IMR-90 (cell line): ENCODE measurements at regions not wholly inside any gene's neighbourhood (a gene's known extent, or its start where the extent isn't known, plus 50 kb on each side); places are given as distances from the start of the nearest gene placed in this dataset.

Experiments used
- ATAC-seq: fragments of 200-7000 bp; cut with Tn5 transposase; 2 replicates; pipeline ENCODE4 v1.9.1; 2020; ENCODE audit warnings: low read depth, mild to moderate bottlenecking, moderate library complexity
- BruUV-seq: library from RNA; stranded (reverse); fragments of 400-500 nt; replicated peaks from 2 replicates; lab custom pipeline; 2021; lab: Mats Ljungman, UMichigan
- CTCF ChIA-PET: fragments of 300-600 bp; formaldehyde crosslinking; extraction: SDS; loops from one replicate; lab custom pipeline; 2021; ENCODE audit warnings: antibody characterized with exemption; lab: Yijun Ruan, JAX
- POLR2A ChIA-PET: fragments of 300-600 bp; sonication (Branson Sonifier 250); formaldehyde crosslinking; loops from one replicate; lab custom pipeline; 2022; ENCODE audit warnings: antibody characterized with exemption; ENCODE audit not compliant: unreplicated experiment; lab: Charles Lee
- DNase-seq: peaks from one replicate; pipeline ENCODE4 v3.0.0; 2013
- H2AFZ ChIP-seq: replicated peaks from 2 replicates; pipeline ENCODE3; 2013; ENCODE audit warnings: low read length, mild to moderate bottlenecking; ENCODE audit not compliant: poor library complexity
- H2AK5ac ChIP-seq: 2 replicates; pipeline ENCODE4 v1.6.1; 2013; ENCODE audit warnings: low read depth, low read length, inconsistent platforms
- H2AK9ac ChIP-seq: replicated peaks from 2 replicates; pipeline ENCODE3; 2013; ENCODE audit warnings: mild to moderate bottlenecking, low read depth, low read length, moderate library complexity; ENCODE audit not compliant: poor library complexity
- H2BK120ac ChIP-seq: 2 replicates; pipeline ENCODE4 v1.6.1; 2013; ENCODE audit warnings: low read depth, low read length, inconsistent platforms
- H2BK15ac ChIP-seq: 3 replicates; pipeline ENCODE4 v1.6.1; 2013; ENCODE audit warnings: low read depth, low read length, inconsistent platforms
- H2BK20ac ChIP-seq: 2 replicates; pipeline ENCODE4 v1.6.1; 2013; ENCODE audit warnings: low read depth, mild to moderate bottlenecking, inconsistent platforms, low read length, moderate library complexity
- H2BK5ac ChIP-seq: 2 replicates; pipeline ENCODE4 v1.6.1; 2013; ENCODE audit warnings: mild to moderate bottlenecking, low read depth, low read length, inconsistent platforms; ENCODE audit not compliant: poor library complexity, severe bottlenecking
- H3K14ac ChIP-seq: replicated peaks from 2 replicates; pipeline ENCODE4 v1.6.1; 2013; ENCODE audit warnings: low read depth, low read length, inconsistent platforms
- H3K18ac ChIP-seq: 2 replicates; pipeline ENCODE4 v1.6.1; 2013; ENCODE audit warnings: low read depth, low read length, control low read depth
- H3K23ac ChIP-seq: 2 replicates; pipeline ENCODE4 v1.6.1; 2013; ENCODE audit warnings: low read depth, low read length, inconsistent platforms
- H3K27ac ChIP-seq: 2 replicates; pipeline ENCODE4 v1.5.1; 2013; ENCODE audit warnings: mild to moderate bottlenecking, control low read depth, low read length; ENCODE audit not compliant: insufficient read depth
- H3K27me3 ChIP-seq: 2 replicates; pipeline ENCODE4 v1.6.1; 2013; ENCODE audit warnings: low read length; ENCODE audit not compliant: control insufficient read depth, insufficient read depth
- H3K36me3 ChIP-seq: 2 replicates; pipeline ENCODE4 v1.6.1; 2013; ENCODE audit warnings: low read length, mixed read lengths; ENCODE audit not compliant: control insufficient read depth, insufficient read depth
- H3K4ac ChIP-seq: 2 replicates; pipeline ENCODE4 v1.6.1; 2013; ENCODE audit warnings: low read depth, low read length, inconsistent platforms
- H3K4me1 ChIP-seq: 2 replicates; pipeline ENCODE4 v1.6.1; 2013; ENCODE audit warnings: low read length, mixed read lengths; ENCODE audit not compliant: control insufficient read depth, insufficient read depth
- H3K4me2 ChIP-seq: 2 replicates; pipeline ENCODE4 v1.6.1; 2013; ENCODE audit warnings: low read depth, mild to moderate bottlenecking, control low read depth, low read length, moderate library complexity
- H3K4me3 ChIP-seq: 2 replicates; pipeline ENCODE4 v1.5.1; 2013; ENCODE audit warnings: low read depth, mild to moderate bottlenecking, control low read depth, low read length, moderate library complexity; ENCODE audit not compliant: insufficient read depth
- H3K56ac ChIP-seq: 2 replicates; pipeline ENCODE4 v1.6.1; 2013; ENCODE audit warnings: low read length, inconsistent platforms; ENCODE audit not compliant: insufficient read depth; ENCODE audit errors: extremely low read depth
- H3K79me1 ChIP-seq, 2 experiments: 2 replicates each; pipeline ENCODE4 v1.6.1; 2013; ENCODE audit warnings: low read length in 2 of 2, inconsistent platforms in 1 of 2, low read depth in 1 of 2
- H3K9ac ChIP-seq: 2 replicates; pipeline ENCODE4 v1.6.1; 2013; ENCODE audit warnings: low read depth, low read length, control low read depth
- H3K9me1 ChIP-seq: 2 replicates; pipeline ENCODE4 v1.6.1; 2013; ENCODE audit warnings: low read length, inconsistent platforms; ENCODE audit not compliant: insufficient read depth
- H3K9me3 ChIP-seq: 2 replicates; pipeline ENCODE4 v1.6.1; 2013; ENCODE audit warnings: low read length; ENCODE audit not compliant: control insufficient read depth, insufficient read depth
- H4K20me1 ChIP-seq: 2 replicates; pipeline ENCODE4 v1.6.1; 2013; ENCODE audit warnings: low read length, inconsistent platforms; ENCODE audit not compliant: insufficient read depth
- H4K5ac ChIP-seq: 2 replicates; pipeline ENCODE4 v1.6.1; 2013; ENCODE audit warnings: mild to moderate bottlenecking, low read depth, low read length, control low read depth
- H4K8ac ChIP-seq, 2 experiments: 2 replicates each; pipeline ENCODE4 v1.6.1; 2013; ENCODE audit warnings: low read depth in 2 of 2, low read length in 2 of 2, control low read depth in 1 of 2, inconsistent platforms in 1 of 2
- H4K91ac ChIP-seq: 2 replicates; pipeline ENCODE4 v1.6.1; 2013; ENCODE audit warnings: low read depth, low read length, inconsistent platforms; ENCODE audit not compliant: insufficient read depth
- BHLHE40 ChIP-seq: fragments of 150-350 bp; IDR thresholded peaks from 2 replicates; pipeline ENCODE4 v1.6.1; 2016; ENCODE audit warnings: mild to moderate bottlenecking, low read depth, low read length
- CHD1 ChIP-seq: IDR thresholded peaks from 2 replicates; pipeline ENCODE4 v1.6.1; 2012; ENCODE audit warnings: low read depth, low read length, improper control_type of control experiment
- CTCF ChIP-seq: conservative IDR thresholded peaks from 2 replicates; pipeline ENCODE4 v1.5.1; 2012; ENCODE audit warnings: mild to moderate bottlenecking, low read depth, low read length, improper control_type of control experiment
- ELK1 ChIP-seq: fragments of 150-350 bp; IDR thresholded peaks from 2 replicates; pipeline ENCODE4 v1.6.1; 2016; ENCODE audit warnings: low read depth, mild to moderate bottlenecking, low read length, moderate library complexity, borderline replicate concordance
- FOS ChIP-seq: fragments of 150-350 bp; IDR thresholded peaks from 2 replicates; pipeline ENCODE4 v1.6.1; 2016; ENCODE audit warnings: low read depth, low read length
- MAFK ChIP-seq: IDR thresholded peaks from 2 replicates; pipeline ENCODE4 v1.6.1; 2012; ENCODE audit warnings: low read depth, low read length, improper control_type of control experiment
- MXI1 ChIP-seq: IDR thresholded peaks from 2 replicates; pipeline ENCODE4 v1.6.1; 2012; ENCODE audit warnings: low read depth, mild to moderate bottlenecking, low read length, moderate library complexity, borderline replicate concordance
- POLR2A ChIP-seq: IDR thresholded peaks from 2 replicates; pipeline ENCODE4 v1.6.1; 2012; ENCODE audit warnings: mild to moderate bottlenecking, low read depth, low read length
- RAD21 ChIP-seq: IDR thresholded peaks from 2 replicates; pipeline ENCODE4 v1.6.1; 2012; ENCODE audit warnings: low read length, improper control_type of control experiment
- RCOR1 ChIP-seq: IDR thresholded peaks from 2 replicates; pipeline ENCODE4 v1.6.1; 2012; ENCODE audit warnings: mild to moderate bottlenecking, low read length, improper control_type of control experiment; ENCODE audit not compliant: insufficient replicate concordance
- RFX5 ChIP-seq: IDR thresholded peaks from 2 replicates; pipeline ENCODE4 v1.8.0; 2012; ENCODE audit warnings: low read depth, mild to moderate bottlenecking, low read length, moderate library complexity
- USF2 ChIP-seq: fragments of 150-350 bp; IDR thresholded peaks from 2 replicates; pipeline ENCODE4 v1.6.1; 2017; ENCODE audit warnings: mild to moderate bottlenecking, antibody characterized with exemption, low read length, low read depth
- WGBS, 2 experiments: methylation state at CpG; one replicate each; pipeline versions ENCODE4 v1.1.5 to v1.1.7; 2013; ENCODE audit warnings: missing lambda C conversion rate in 2 of 2; ENCODE audit not compliant: insufficient read length in 1 of 2; ENCODE audit errors: extremely low coverage in 2 of 2; 5-methylcytosine and 5-hydroxymethylcytosine counted together
- dilution Hi-C: fragments of 300-500 bp; cut with HindIII; formaldehyde crosslinking; loops from one replicate; pipeline ENCODE4 v1.14.3; 2018; ENCODE audit warnings: low sequenced_read_pairs; ENCODE audit not compliant: unreplicated experiment
- in situ Hi-C: fragments of 300-500 bp; cut with MboI; formaldehyde crosslinking; loops from 3 replicates; pipeline ENCODE4 v1.14.3; 2019; ENCODE audit warnings: low sequenced_read_pairs, inconsistent platforms, mixed read lengths
- intact Hi-C: fragments of 100-400 bp; cut with micrococcal nuclease; formaldehyde crosslinking; loops from 2 replicates; pipeline ENCODE4 v1.10.0; 2022

- no peak overlapping the region for H2AFZ ChIP-seq
- H2AK9ac ChIP-seq = no peak overlapping the region
- ChIA-PET CTCF (no interaction called here), POLR2A (no interaction called here)
- no peak overlapping the region for H3K56ac ChIP-seq
- H2BK5ac ChIP-seq = no peak overlapping the region
- H3K9ac ChIP-seq = no peak overlapping the region
- H3K14ac ChIP-seq = no peak overlapping the region
- in situ Hi-C loops = no loop called here
- H3K27me3 ChIP-seq = no peaks in the 10 kb centered on the region
- no peaks in the 10 kb centered on the region for H3K4me1 ChIP-seq
- no TSS peak for BruUV-seq
- WGBS, 2 experiments = 89% methylated on average over 10 of the region's 16 CpGs; no CpG with 5 or more reads in 1 of the 2 experiments
- no peak overlapping the region for H2AK5ac ChIP-seq
- no peak overlapping the region for H2BK120ac ChIP-seq
- H4K5ac ChIP-seq = no peak overlapping the region
- H3K9me3 ChIP-seq = peaks cover 16% of the 10 kb centered on the region
- dilution Hi-C loops = no loop called here
- no peak overlapping the region for H3K27ac ChIP-seq
- H4K8ac ChIP-seq = no peak overlapping the region
- DNase-seq (no peak), ATAC-seq (no peak)
- H3K4ac ChIP-seq = no peak overlapping the region
- no peaks in the 10 kb centered on the region for H3K9me1 ChIP-seq
- no peak overlapping the region for H2BK20ac ChIP-seq
- no peaks in the 10 kb centered on the region for H4K20me1 ChIP-seq
- no peak overlapping the region for H3K4me3 ChIP-seq
- no peak overlapping the region for H2BK15ac ChIP-seq
- no peak overlapping the region for H3K4me2 ChIP-seq
- H3K36me3 ChIP-seq = no peaks in the 10 kb centered on the region
- H4K91ac ChIP-seq = no peak overlapping the region
- no peak for TF ChIP-seq CTCF
- no peak for TF ChIP-seq BHLHE40
- no peak for TF ChIP-seq RAD21
- no peak for TF ChIP-seq RCOR1
- no peak for TF ChIP-seq USF2
- TF ChIP-seq CHD1 = no peak
- no peak for TF ChIP-seq POLR2A
- TF ChIP-seq FOS = no peak
- no peak for TF ChIP-seq MXI1
- no peak for TF ChIP-seq RFX5
- TF ChIP-seq ELK1 = no peak
- TF ChIP-seq MAFK = no peak
- H3K18ac ChIP-seq = no peak overlapping the region
- H3K79me1 ChIP-seq = no peaks in the 10 kb centered on the region
- no peak overlapping the region for H3K23ac ChIP-seq
- intact Hi-C loops = no loop called here
These were observed 113.9 kb upstream of the MGMT start for GRCh38 chr10:129353101-129353500.
